ENCODE measurements at regions not wholly inside any gene's neighbourhood (a gene's known extent, or its start where the extent isn't known, plus 50 kb on each side); places are given as distances from the start of the nearest gene placed in this dataset.

- TF ChIP-seq POLR2A (IDR thresholded peaks at IDR 0.05): no peak
- TF ChIP-seq, protein P1, sequence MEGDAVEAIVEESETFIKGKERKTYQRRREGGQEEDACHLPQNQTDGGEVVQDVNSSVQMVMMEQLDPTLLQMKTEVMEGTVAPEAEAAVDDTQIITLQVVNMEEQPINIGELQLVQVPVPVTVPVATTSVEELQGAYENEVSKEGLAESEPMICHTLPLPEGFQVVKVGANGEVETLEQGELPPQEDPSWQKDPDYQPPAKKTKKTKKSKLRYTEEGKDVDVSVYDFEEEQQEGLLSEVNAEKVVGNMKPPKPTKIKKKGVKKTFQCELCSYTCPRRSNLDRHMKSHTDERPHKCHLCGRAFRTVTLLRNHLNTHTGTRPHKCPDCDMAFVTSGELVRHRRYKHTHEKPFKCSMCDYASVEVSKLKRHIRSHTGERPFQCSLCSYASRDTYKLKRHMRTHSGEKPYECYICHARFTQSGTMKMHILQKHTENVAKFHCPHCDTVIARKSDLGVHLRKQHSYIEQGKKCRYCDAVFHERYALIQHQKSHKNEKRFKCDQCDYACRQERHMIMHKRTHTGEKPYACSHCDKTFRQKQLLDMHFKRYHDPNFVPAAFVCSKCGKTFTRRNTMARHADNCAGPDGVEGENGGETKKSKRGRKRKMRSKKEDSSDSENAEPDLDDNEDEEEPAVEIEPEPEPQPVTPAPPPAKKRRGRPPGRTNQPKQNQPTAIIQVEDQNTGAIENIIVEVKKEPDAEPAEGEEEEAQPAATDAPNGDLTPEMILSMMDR (IDR thresholded peaks at IDR 0.05): no peak
These were observed 258.2 kb downstream of the BRD1 start for GRCh38 chr22:49569286-49570031.

All from adrenal gland (tissue), 5 donors.